Neural cell (in vitro differentiated cells): ENCODE measurements at regions not wholly inside any gene's neighbourhood (a gene's known extent, or its start where the extent isn't known, plus 50 kb on each side); places are given as distances from the start of the nearest gene placed in this dataset.

Source experiments
- H2AFZ ChIP-seq: fragments of 200-600, 300-800 bp; sonication (generic), shearing (Covaris generic); 2 replicates; pipeline ENCODE4 v1.6.0; 2014; ENCODE audit warnings: low read depth, mild to moderate bottlenecking, antibody characterized with exemption, low read length, moderate library complexity
- H3F3A ChIP-seq: fragments of 200-600 bp; shearing (Covaris generic); 2 replicates; pipeline ENCODE4 v1.6.1; 2016; ENCODE audit warnings: mild to moderate bottlenecking, moderate library complexity, mixed read lengths, antibody characterized with exemption, low read length; ENCODE audit not compliant: insufficient read depth, poor library complexity, severe bottlenecking
- H3K27ac ChIP-seq: fragments of 200-600, 300-800 bp; sonication (generic), shearing (Covaris generic); 2 replicates; pipeline ENCODE4 v1.5.1; 2014; ENCODE audit warnings: mild to moderate bottlenecking, low read length, moderate library complexity
- H3K27me3 ChIP-seq: fragments of 300-800, 200-600 bp; sonication (generic), shearing (Covaris generic); 2 replicates; pipeline ENCODE4 v1.6.0; 2014; ENCODE audit warnings: mild to moderate bottlenecking, low read depth, low read length, moderate library complexity; ENCODE audit not compliant: insufficient read depth
- H3K36me3 ChIP-seq: fragments of 300-800, 200-600 bp; sonication (generic), shearing (Covaris generic); 2 replicates; pipeline ENCODE4 v1.5.1; 2014; ENCODE audit warnings: mild to moderate bottlenecking, antibody characterized with exemption, low read length, moderate library complexity; ENCODE audit not compliant: insufficient read depth
- H3K4me2 ChIP-seq: fragments of 300-800, 200-600 bp; sonication (generic), shearing (Covaris generic); 2 replicates; pipeline ENCODE4 v1.6.0; 2014; ENCODE audit warnings: mild to moderate bottlenecking, low read length
- H3K4me3 ChIP-seq: fragments of 300-800, 200-600 bp; sonication (generic), shearing (Covaris generic); 2 replicates; pipeline ENCODE4 v1.5.1; 2014; ENCODE audit warnings: mild to moderate bottlenecking, low read length, moderate library complexity
- H3K79me2 ChIP-seq: fragments of 200-600 bp; shearing (Covaris generic); replicated peaks from 2 replicates; pipeline ENCODE4 v1.6.0; 2014; ENCODE audit warnings: mild to moderate bottlenecking, low read length, moderate library complexity; ENCODE audit not compliant: insufficient read depth
- H3K9ac ChIP-seq: fragments of 300-800, 200-600 bp; sonication (generic), shearing (Covaris generic); 2 replicates; pipeline ENCODE4 v1.6.1; 2016; ENCODE audit warnings: mild to moderate bottlenecking, low read length, mixed read lengths
- H3K9me2 ChIP-seq: fragments of 200-600 bp; shearing (Covaris generic); 2 replicates; pipeline ENCODE4 v1.6.1; 2016; ENCODE audit warnings: mild to moderate bottlenecking, low read length, mixed read lengths; ENCODE audit not compliant: insufficient read depth
- H3K9me3 ChIP-seq: fragments of 200-600, 300-800 bp; sonication (generic), shearing (Covaris generic); 2 replicates; pipeline ENCODE4 v1.6.1; 2016; ENCODE audit warnings: mild to moderate bottlenecking, mixed run types, low read length, moderate library complexity, mixed read lengths
- H4K20me1 ChIP-seq: fragments of 200-600 bp; shearing (Covaris generic); 2 replicates; pipeline ENCODE4 v1.6.1; 2016; ENCODE audit warnings: mild to moderate bottlenecking, mixed run types; ENCODE audit not compliant: insufficient read depth
- EP300 ChIP-seq: fragments of 450-650 bp; conservative IDR thresholded peaks from 2 replicates; pipeline ENCODE4 v1.6.1; 2014; ENCODE audit warnings: antibody characterized with exemption, mild to moderate bottlenecking, moderate library complexity; ENCODE audit not compliant: poor library complexity, severe bottlenecking
- EZH2 ChIP-seq: fragments of 200-600, 300-800 bp; shearing (Covaris generic), sonication (generic); IDR thresholded peaks from 2 replicates; pipeline ENCODE4 v1.6.1; 2014; ENCODE audit warnings: antibody characterized with exemption, low read length, borderline replicate concordance, mild to moderate bottlenecking; ENCODE audit not compliant: insufficient read depth, poor library complexity, severe bottlenecking
- MXI1 ChIP-seq: fragments of 450-650 bp; conservative IDR thresholded peaks from 2 replicates; pipeline ENCODE4 v1.6.1; 2014; ENCODE audit warnings: antibody characterized with exemption, mild to moderate bottlenecking; ENCODE audit not compliant: poor library complexity, severe bottlenecking
- POLR2AphosphoS5 ChIP-seq: IDR thresholded peaks from 2 replicates; pipeline ENCODE4 v1.6.1; 2012
- RAD21 ChIP-seq: fragments of 450-650 bp; conservative IDR thresholded peaks from 2 replicates; pipeline ENCODE4 v1.6.1; 2014; ENCODE audit warnings: antibody characterized with exemption, mild to moderate bottlenecking, moderate library complexity
- REST ChIP-seq: IDR thresholded peaks from 2 replicates; pipeline ENCODE4 v1.6.1; 2012; ENCODE audit warnings: borderline replicate concordance
- SMC3 ChIP-seq: fragments of 450-650 bp; conservative IDR thresholded peaks from 2 replicates; pipeline ENCODE4 v1.6.1; 2014; ENCODE audit warnings: antibody characterized with exemption, mild to moderate bottlenecking, moderate library complexity; ENCODE audit not compliant: poor library complexity
- TAF1 ChIP-seq: IDR thresholded peaks from 2 replicates; pipeline ENCODE4 v1.6.1; 2012; ENCODE audit warnings: low read depth
- TF ChIP-seq, protein P1 (sequence below): fragments of 450-650 bp; IDR thresholded peaks from 2 replicates; pipeline ENCODE4 v1.5.1; 2014; ENCODE audit warnings: antibody characterized with exemption, mild to moderate bottlenecking, moderate library complexity; ENCODE audit not compliant: poor library complexity, severe bottlenecking

DNA sequence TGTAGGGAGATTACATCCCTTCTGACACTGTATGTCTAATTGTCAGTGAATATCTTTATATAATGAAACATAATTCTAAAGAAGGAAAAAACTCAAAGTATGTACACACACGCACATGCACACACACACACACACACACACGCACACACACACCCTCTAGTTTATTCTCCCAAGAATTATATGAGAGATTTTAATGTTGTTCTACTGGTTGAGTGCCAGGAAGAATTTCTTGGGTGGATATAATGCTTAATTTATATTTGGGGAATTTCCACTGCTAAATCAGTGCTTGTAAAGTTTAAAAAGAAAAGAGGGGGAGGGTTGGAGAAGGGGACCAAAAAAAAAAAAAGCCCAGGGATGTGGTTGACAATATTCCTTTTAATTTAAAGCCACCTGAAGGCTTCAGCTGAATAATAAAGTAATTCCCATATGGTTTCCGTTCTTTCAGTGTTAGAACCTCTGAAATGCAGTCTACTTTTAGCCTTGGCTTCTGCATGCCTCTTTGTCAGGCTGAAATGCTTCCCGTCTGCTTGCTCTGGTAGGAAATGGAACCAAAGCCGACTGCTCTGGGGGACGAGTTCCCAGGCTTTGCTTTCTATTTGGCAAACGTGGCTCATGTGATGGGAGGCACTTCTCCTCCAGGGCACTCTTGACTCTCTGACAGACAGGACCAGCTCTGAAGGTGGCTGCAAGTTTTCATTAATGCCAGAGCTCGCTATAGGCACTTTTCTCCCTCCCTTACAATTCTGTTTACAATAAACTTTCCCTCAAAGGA lies 225.4 kb downstream of the PRL start:
- Histone ChIP-seq H3K4me2 (no peak overlapping the region), H3F3A (no peaks in the 10 kb centered on the region), H4K20me1 (no peaks in the 10 kb centered on the region), H3K79me2 (no peaks in the 10 kb centered on the region), H3K36me3 (no peaks in the 10 kb centered on the region), H3K9ac (no peak overlapping the region), H3K9me3 (no peaks in the 10 kb centered on the region), H3K4me3 (no peak overlapping the region), H2AFZ (no peak overlapping the region), H3K27ac (no peak overlapping the region), H3K27me3 (no peaks in the 10 kb centered on the region), H3K9me2 (no peaks in the 10 kb centered on the region)
- TF ChIP-seq TAF1 (no peak), EP300 (no peak), MXI1 (no peak), EZH2 (no peak), POLR2AphosphoS5 (no peak), SMC3 (no peak), RAD21 (no peak), REST (no peak)
- TF ChIP-seq, protein P1, sequence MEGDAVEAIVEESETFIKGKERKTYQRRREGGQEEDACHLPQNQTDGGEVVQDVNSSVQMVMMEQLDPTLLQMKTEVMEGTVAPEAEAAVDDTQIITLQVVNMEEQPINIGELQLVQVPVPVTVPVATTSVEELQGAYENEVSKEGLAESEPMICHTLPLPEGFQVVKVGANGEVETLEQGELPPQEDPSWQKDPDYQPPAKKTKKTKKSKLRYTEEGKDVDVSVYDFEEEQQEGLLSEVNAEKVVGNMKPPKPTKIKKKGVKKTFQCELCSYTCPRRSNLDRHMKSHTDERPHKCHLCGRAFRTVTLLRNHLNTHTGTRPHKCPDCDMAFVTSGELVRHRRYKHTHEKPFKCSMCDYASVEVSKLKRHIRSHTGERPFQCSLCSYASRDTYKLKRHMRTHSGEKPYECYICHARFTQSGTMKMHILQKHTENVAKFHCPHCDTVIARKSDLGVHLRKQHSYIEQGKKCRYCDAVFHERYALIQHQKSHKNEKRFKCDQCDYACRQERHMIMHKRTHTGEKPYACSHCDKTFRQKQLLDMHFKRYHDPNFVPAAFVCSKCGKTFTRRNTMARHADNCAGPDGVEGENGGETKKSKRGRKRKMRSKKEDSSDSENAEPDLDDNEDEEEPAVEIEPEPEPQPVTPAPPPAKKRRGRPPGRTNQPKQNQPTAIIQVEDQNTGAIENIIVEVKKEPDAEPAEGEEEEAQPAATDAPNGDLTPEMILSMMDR: no peak

DNA sequence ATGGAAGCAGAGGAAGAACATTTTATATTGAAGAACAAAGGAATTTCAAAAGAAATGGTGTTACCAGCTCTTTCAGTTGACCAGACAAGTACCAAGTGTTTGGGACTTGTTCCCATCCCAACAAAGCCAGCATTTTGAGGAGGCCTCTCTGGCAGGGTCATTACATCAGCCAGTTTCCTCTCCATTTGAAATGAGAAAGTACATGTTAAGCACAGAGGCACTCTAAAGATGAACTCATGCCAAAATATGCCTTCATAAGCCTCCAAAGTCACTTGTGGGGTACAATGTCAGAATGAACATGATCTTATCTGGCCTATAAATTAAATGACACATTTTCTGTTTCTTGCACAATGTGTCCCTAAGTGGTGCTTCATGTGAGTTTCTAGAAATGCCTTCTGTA lies 223.9 kb downstream of the PRL start:
- Histone ChIP-seq H3K27ac (no peak overlapping the region), H3K36me3 (no peaks in the 10 kb centered on the region), H3K4me2 (no peak overlapping the region)

More for the DNA sequence above, 223.9 kb downstream of the PRL start:
- Histone ChIP-seq H2AFZ (no peak overlapping the region), H3K79me2 (no peaks in the 10 kb centered on the region), H3K27me3 (no peaks in the 10 kb centered on the region), H3K4me3 (no peak overlapping the region), H3K9me3 (no peaks in the 10 kb centered on the region), H4K20me1 (no peaks in the 10 kb centered on the region), H3K9ac (no peak overlapping the region), H3F3A (no peaks in the 10 kb centered on the region), H3K9me2 (no peaks in the 10 kb centered on the region)
- TF ChIP-seq TAF1 (no peak), MXI1 (no peak), EZH2 (no peak), POLR2AphosphoS5 (no peak), REST (no peak), EP300 (no peak), SMC3 (no peak), RAD21 (no peak)
- TF ChIP-seq, protein P1: no peak
